HG03354 (cell line): ENCODE measurements at regions not wholly inside any gene's neighbourhood (a gene's known extent, or its start where the extent isn't known, plus 50 kb on each side); places are given as distances from the start of the nearest gene placed in this dataset.
"Not testable (repeated sequence)": the region's sequence is repeated elsewhere in the genome, so short reads cannot be mapped to it uniquely, and the experiment has no call there.

Experiments
- ATAC-seq: cut with Tn5 transposase; IDR thresholded peaks from one replicate; pipeline ENCODE4 v1.9.1; 2021; ENCODE audit warnings: mild to moderate bottlenecking; ENCODE audit not compliant: unreplicated experiment, poor library complexity, severe bottlenecking

GRCh38 chr6:12636336-12636735 is 80.2 kb upstream of the PHACTR1 start:
- ATAC-seq = no peak

GRCh38 chr6:12637960-12638641 is 78.5 kb upstream of the PHACTR1 start:
- peak; percentile 81 for ATAC-seq

- ATAC-seq = no peak
These were observed 76.1 kb upstream of the PHACTR1 start for GRCh38 chr6:12640438-12640837.

GRCh38 chr6:12641785-12642184 is 74.8 kb upstream of the PHACTR1 start:
- not testable (repeated sequence) for ATAC-seq

DNA sequence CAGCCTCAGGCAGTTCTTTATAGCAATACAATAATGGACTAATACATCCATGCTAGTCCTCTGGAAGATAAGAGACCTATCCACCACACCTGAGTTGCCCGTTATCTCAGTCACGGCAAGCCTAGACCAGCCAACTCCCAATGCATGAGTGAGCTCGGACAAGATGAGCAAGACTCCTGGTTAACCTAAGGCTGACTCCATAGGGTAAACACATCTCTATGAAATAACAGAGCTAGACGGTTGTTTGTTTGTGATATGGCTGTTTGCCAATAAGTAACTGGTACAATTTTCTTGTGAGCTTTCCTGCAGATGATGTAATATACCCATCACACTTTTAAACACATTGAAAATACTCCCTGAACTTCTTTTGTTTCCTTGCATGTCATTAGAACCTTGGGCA is 70.6 kb upstream of the PHACTR1 start:
- no peak for ATAC-seq

DNA sequence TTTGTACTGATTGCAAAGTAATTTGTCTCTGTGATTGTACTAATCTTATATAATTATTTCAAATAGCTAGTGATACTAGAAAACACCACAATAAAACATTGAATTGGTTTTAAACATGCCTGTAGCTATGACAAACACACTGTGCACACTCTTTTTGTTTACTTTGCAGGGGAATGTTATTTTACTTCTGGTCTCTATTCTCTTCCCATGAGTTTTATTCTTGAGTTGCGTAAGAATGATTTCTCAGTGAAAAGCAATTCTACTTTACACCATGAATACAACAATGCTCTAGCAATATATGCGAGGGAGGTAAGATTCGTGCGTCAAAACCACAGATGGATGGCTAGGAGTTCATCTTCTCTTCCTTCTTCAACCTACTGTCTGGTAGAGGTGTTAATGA is 68.4 kb upstream of the PHACTR1 start:
- ATAC-seq = no peak

GRCh38 chr6:12649325-12649724 is 67.2 kb upstream of the PHACTR1 start:
- ATAC-seq = no peak

- ATAC-seq = no peak
These were observed 63.1 kb upstream of the PHACTR1 start for GRCh38 chr6:12653486-12653885.

GRCh38 chr6:12654107-12654506 is 62.5 kb upstream of the PHACTR1 start:
- no peak for ATAC-seq

- no peak for ATAC-seq
These were observed 62.1 kb upstream of the PHACTR1 start for GRCh38 chr6:12654514-12654913.

GRCh38 chr6:12656906-12657305 is 59.7 kb upstream of the PHACTR1 start:
- ATAC-seq = no peak

DNA sequence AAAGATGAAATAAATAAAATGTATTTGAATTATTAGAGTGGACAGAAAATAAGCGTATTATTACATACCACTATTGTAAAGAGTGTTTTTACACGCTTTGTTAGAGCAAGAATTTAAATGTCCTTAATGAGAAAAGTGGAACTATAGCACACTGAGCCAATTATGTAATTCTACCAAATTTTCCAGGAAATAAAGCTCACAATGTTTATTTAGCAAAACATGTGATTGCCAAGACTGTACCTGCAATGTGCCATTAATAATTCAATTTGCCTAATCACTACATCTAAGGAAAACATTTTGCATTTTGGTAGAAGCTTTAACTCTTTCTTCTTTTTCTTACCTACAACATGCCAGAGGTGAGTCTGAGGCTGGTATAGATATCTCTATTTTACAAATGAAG is 58.7 kb upstream of the PHACTR1 start:
- ATAC-seq = no peak

GRCh38 chr6:12661432-12662089 is 55.0 kb upstream of the PHACTR1 start:
- ATAC-seq = no peak
